PC-9 (cell line): ENCODE measurements at regions not wholly inside any gene's neighbourhood (a gene's known extent, or its start where the extent isn't known, plus 50 kb on each side); places are given as distances from the start of the nearest gene placed in this dataset.

Experiments used
- BruUV-seq: library from RNA; stranded (reverse); fragments of 400-500 nt; replicated peaks from 2 replicates; lab custom pipeline; 2021; lab: Mats Ljungman, UMichigan
- CTCF ChIA-PET: fragments of 300-600 bp; sonication (Branson Sonifier 250); formaldehyde crosslinking; loops from one replicate; lab custom pipeline; 2022; ENCODE audit warnings: antibody characterized with exemption; lab: Charles Lee
- POLR2A ChIA-PET: fragments of 300-600 bp; sonication (Branson Sonifier 250); formaldehyde crosslinking; loops from one replicate; lab custom pipeline; 2022; ENCODE audit warnings: antibody characterized with exemption; ENCODE audit not compliant: unreplicated experiment; lab: Charles Lee
- DNase-seq, 2 experiments: peaks; one replicate each; pipeline versions ENCODE4 v3.0.0 to v3.0.0-alpha.2; 2015 to 2022; ENCODE audit warnings: mixed read lengths in 1 of 2
- H2AFZ ChIP-seq: fragments of 200-600 bp; sonication (generic); 2 replicates; pipeline ENCODE4 v1.8.1; 2017; ENCODE audit warnings: antibody characterized with exemption
- H3F3A ChIP-seq: fragments of 200-600 bp; sonication (generic); 2 replicates; pipeline ENCODE4 v1.8.1; 2017; ENCODE audit warnings: antibody characterized with exemption, mild to moderate bottlenecking, low read depth; ENCODE audit not compliant: insufficient read depth
- H3K27ac ChIP-seq: fragments of 200-600 bp; sonication (generic); 2 replicates; pipeline ENCODE4 v1.6.1; 2016; ENCODE audit warnings: mixed run types
- H3K27me3 ChIP-seq: fragments of 200-600 bp; sonication (generic); 2 replicates; pipeline ENCODE4 v1.6.1; 2016; ENCODE audit warnings: low read depth, mixed run types; ENCODE audit not compliant: insufficient read depth
- H3K36me3 ChIP-seq: fragments of 200-600 bp; sonication (generic); 2 replicates; pipeline ENCODE4 v1.6.1; 2016; ENCODE audit warnings: low read depth, mixed run types
- H3K4me1 ChIP-seq: fragments of 200-600 bp; sonication (generic); replicated peaks from 2 replicates; pipeline ENCODE4 v1.6.1; 2016; ENCODE audit warnings: mixed run types; ENCODE audit not compliant: insufficient read depth
- H3K4me2 ChIP-seq: fragments of 200-600 bp; sonication (generic); 2 replicates; pipeline ENCODE4 v1.6.1; 2017; ENCODE audit warnings: mixed run types
- H3K4me3 ChIP-seq: fragments of 200-600 bp; sonication (generic); 2 replicates; pipeline ENCODE4 v1.6.1; 2016; ENCODE audit warnings: mixed run types
- H3K79me2 ChIP-seq: fragments of 200-600 bp; sonication (generic); 2 replicates; pipeline ENCODE4 v1.6.1; 2017; ENCODE audit warnings: low read depth, mixed run types
- H3K9me2 ChIP-seq: fragments of 200-600 bp; sonication (generic); 2 replicates; pipeline ENCODE4 v1.8.1; 2017; ENCODE audit warnings: mild to moderate bottlenecking; ENCODE audit not compliant: insufficient read depth
- H3K9me3 ChIP-seq: fragments of 200-600 bp; sonication (generic); 2 replicates; pipeline ENCODE4 v1.8.1; 2016; ENCODE audit warnings: low read depth; ENCODE audit not compliant: insufficient read depth
- H4K20me1 ChIP-seq: fragments of 200-600 bp; sonication (generic); 2 replicates; pipeline ENCODE4 v1.8.1; 2017; ENCODE audit not compliant: insufficient read depth
- EZH2 ChIP-seq: fragments of 200-600 bp; sonication (generic); IDR thresholded peaks from 2 replicates; pipeline ENCODE4 v1.8.0; 2017; ENCODE audit warnings: antibody characterized with exemption, low read depth
- intact Hi-C: fragments of 100-400 bp; cut with micrococcal nuclease; formaldehyde crosslinking; loops from one replicate; pipeline ENCODE4 v1.10.0; 2022; ENCODE audit not compliant: unreplicated experiment
- TF ChIP-seq, protein P1 (sequence below): fragments of 200-600 bp; sonication (generic); conservative IDR thresholded peaks from 2 replicates; pipeline ENCODE4 v1.6.1; 2017; ENCODE audit warnings: mixed run types, antibody characterized with exemption, mild to moderate bottlenecking, moderate library complexity

DNA sequence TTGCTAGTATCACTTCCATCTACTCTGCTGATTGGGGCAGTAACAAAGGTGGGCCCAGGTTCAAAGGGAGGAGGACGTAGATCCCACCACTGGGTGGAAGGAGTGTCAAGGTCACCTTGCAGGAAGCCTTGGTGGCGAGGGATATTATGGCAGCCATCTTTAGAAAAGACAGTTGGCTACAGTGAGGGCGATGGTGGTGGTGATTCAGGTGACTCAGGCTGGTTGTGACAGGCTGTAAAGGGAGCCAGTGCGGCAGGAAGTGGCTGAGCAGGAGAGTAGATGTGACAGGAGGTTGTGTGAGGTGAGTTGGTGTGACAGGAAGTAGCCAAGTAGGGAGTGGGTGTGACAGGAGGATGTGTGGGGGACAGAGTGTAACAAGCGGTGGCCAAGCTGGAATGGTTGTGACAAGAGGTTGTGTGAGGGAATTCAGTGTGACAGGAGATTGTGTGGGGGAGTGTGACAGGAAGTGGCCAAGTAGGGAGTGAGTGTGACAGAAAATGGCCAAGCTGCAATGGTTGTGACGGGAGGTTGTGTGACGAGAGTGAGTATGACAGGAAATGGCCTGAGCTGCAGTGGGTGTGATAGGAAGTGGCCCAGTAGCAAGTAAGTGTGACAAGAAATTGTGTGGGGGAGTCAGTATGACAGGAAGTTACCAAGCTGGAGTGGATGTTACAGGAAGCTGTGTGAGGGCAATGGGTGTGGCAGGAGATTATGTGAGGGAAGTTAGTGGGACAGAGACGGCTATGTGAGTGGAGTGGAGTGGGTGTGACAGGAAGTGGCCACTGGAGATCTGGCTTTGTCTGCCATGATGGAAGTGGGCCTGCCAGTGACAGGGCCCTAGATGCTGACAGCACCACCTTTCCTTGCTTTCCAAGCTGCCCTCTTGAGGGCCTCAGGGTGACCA is 136.5 kb upstream of the MYL2 start:
- Histone ChIP-seq H4K20me1 (no peaks in the 10 kb centered on the region), H3K36me3 (no peaks in the 10 kb centered on the region), H3K27me3 (peaks cover 65% of the 10 kb centered on the region), H3K4me3 (no peak overlapping the region), H3K9me3 (no peaks in the 10 kb centered on the region), H3K9me2 (no peaks in the 10 kb centered on the region), H2AFZ (no peak overlapping the region), H3K4me1 (no peaks in the 10 kb centered on the region), H3K27ac (no peak overlapping the region), H3K4me2 (no peak overlapping the region), H3F3A (no peaks in the 10 kb centered on the region), H3K79me2 (no peaks in the 10 kb centered on the region)
- ChIA-PET CTCF (no interaction called here), POLR2A (no interaction called here)
- no peak for DNase-seq
- TF ChIP-seq EZH2 = no peak
- TF ChIP-seq, protein P1, sequence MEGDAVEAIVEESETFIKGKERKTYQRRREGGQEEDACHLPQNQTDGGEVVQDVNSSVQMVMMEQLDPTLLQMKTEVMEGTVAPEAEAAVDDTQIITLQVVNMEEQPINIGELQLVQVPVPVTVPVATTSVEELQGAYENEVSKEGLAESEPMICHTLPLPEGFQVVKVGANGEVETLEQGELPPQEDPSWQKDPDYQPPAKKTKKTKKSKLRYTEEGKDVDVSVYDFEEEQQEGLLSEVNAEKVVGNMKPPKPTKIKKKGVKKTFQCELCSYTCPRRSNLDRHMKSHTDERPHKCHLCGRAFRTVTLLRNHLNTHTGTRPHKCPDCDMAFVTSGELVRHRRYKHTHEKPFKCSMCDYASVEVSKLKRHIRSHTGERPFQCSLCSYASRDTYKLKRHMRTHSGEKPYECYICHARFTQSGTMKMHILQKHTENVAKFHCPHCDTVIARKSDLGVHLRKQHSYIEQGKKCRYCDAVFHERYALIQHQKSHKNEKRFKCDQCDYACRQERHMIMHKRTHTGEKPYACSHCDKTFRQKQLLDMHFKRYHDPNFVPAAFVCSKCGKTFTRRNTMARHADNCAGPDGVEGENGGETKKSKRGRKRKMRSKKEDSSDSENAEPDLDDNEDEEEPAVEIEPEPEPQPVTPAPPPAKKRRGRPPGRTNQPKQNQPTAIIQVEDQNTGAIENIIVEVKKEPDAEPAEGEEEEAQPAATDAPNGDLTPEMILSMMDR = no peak
- intact Hi-C loops = no loop called here
- BruUV-seq = no TSS peak

DNA sequence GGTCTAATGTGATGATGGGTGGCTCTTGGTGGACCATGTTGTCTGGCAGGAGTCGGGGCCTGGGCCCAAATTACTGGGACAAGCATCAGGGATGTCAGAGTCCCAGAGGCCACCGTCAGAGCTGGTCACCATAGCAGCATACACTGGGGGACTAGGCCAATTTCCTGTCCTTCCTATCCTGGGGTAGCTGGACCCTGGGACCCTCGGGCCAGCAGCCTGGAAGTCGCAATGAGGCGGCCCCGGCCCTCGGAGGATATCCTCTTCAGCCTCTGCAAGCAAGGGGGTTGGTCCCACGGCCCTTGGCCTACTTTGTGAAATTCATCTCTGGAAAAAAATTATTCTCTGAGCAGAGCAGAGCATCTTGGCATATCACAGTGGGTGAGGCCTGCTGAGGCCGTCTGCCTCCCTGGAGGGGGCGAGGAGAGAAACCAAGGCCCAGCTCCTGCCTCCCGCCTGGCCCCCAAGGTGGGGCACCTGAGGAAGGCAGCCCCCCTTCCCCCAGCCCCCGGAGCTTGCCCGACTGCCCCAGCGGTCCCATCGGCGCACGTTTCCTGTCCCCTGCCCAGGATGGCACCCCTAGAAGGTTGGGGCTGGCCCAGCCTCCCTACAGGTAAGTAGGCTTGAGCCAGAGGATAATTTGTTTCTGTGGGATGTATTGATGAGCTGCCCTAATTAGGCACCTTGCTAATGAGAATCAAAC is 135.0 kb upstream of the MYL2 start:
- TF ChIP-seq EZH2 = no peak
- TF ChIP-seq, protein P1 = no peak

GRCh38 chr12:111048991-111049390 is 128.6 kb upstream of the MYL2 start:
- intact Hi-C loops = no loop called here
- Histone ChIP-seq H2AFZ (no peak overlapping the region), H3F3A (no peaks in the 10 kb centered on the region), H4K20me1 (no peaks in the 10 kb centered on the region), H3K36me3 (no peaks in the 10 kb centered on the region), H3K4me2 (no peak overlapping the region), H3K27me3 (peaks cover 93% of the 10 kb centered on the region), H3K4me1 (no peaks in the 10 kb centered on the region), H3K9me3 (no peaks in the 10 kb centered on the region), H3K27ac (no peak overlapping the region), H3K4me3 (no peak overlapping the region), H3K9me2 (no peaks in the 10 kb centered on the region), H3K79me2 (no peaks in the 10 kb centered on the region)
- POLR2A ChIA-PET = interaction anchor here (0.6 kb wide), 1 partner anchor 200 kb away, joined by 4 read pairs; no protein-coding TSS in a partner anchor
- TF ChIP-seq, protein P1 = no peak
- no peak for TF ChIP-seq EZH2
- DNase-seq = no peak
- BruUV-seq = no TSS peak
- CTCF ChIA-PET = no interaction called here

More for the DNA sequence above, 135.0 kb upstream of the MYL2 start:
- no peaks in the 10 kb centered on the region for H3K9me3 ChIP-seq
- no peaks in the 10 kb centered on the region for H3K9me2 ChIP-seq
- H4K20me1 ChIP-seq = no peaks in the 10 kb centered on the region
- no peaks in the 10 kb centered on the region for H3F3A ChIP-seq
- no peak for DNase-seq
- H3K27me3 ChIP-seq = peaks cover 65% of the 10 kb centered on the region
- no TSS peak for BruUV-seq
- no peak overlapping the region for H3K4me2 ChIP-seq
- no peak overlapping the region for H2AFZ ChIP-seq
- intact Hi-C loops = no loop called here
- ChIA-PET CTCF (interaction anchor here (0.7 kb wide), 1 partner anchor 37 kb away, joined by 5 read pairs; no protein-coding TSS in a partner anchor), POLR2A (no interaction called here)
- no peaks in the 10 kb centered on the region for H3K4me1 ChIP-seq
- H3K4me3 ChIP-seq = no peak overlapping the region
- H3K79me2 ChIP-seq = no peaks in the 10 kb centered on the region
- no peak overlapping the region for H3K27ac ChIP-seq
- H3K36me3 ChIP-seq = no peaks in the 10 kb centered on the region
